Cerebellar cortex (tissue), 1 donor: ENCODE measurements at regions not wholly inside any gene's neighbourhood (a gene's known extent, or its start where the extent isn't known, plus 50 kb on each side); places are given as distances from the start of the nearest gene placed in this dataset.
"Not testable (repeated sequence)": the region's sequence is repeated elsewhere in the genome, so short reads cannot be mapped to it uniquely, and the experiment has no call there.

ENCODE experiments used
- DNase-seq: peaks from one replicate; pipeline ENCODE4 v3.0.0-alpha.2; 2015; ENCODE audit warnings: low spot score

DNA sequence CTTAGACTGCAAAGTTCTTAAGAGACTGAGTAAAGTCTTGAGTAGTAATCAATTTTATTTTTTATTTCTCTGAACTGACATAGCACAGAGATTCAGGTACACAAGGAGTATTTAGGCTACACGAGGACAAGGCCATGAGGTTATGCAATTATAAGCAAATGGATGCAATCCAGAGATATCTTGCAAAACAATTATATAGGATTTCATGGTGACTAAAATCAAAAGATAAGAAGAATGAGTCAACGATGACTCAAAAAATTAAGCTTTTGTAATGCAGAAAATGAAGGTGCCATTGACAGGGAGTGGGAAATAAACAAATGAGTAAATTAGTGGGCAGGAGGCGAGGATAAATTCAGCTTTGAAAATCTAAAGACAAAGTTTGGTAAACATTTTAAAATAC is 66.7 kb upstream of the MYO3A start:
- DNase-seq = no peak

DNA sequence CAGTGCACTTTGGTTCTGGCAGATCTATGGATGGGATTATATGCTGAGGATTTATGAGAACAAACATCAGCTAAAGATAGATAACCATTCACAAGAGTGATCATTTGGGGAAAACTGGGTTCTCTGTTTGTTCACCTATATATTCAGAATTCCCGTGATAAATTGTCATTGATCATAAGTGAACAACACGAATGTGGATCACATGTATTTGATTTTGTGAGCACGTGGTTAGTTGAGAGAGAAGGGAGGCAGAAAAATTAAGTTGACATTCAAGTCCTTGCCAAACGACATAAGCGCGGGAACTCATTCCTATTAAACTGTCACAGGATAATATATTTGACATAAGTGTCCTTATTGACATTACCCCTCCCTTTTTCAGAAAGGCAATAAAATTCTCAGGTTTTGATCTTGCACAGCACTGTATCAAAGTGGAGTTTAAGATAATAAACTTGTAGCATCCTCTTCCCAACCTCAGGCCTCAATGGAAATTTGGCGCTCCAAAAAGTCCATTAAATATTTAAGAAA is 64.9 kb upstream of the MYO3A start:
- no peak for DNase-seq

DNA sequence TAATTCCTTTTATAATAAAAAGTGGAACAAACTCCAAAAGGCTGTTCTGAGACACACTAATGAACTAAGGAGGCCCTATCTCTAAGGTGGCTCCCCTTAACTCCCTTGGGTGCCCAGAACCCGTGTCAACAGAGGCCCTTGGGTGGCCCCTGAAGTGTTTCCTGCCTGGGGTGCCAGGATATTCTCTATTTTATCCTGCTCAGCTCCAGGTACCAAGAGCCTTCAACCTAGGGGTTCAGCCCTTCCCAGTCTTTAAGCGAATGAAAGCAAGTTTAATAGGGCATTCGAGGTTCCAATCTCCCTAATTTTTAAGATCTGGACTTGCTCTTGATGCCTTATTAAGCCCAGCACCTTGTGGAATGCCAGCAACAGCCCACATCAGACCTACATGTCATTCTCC is 64.4 kb upstream of the MYO3A start:
- no peak for DNase-seq

DNA sequence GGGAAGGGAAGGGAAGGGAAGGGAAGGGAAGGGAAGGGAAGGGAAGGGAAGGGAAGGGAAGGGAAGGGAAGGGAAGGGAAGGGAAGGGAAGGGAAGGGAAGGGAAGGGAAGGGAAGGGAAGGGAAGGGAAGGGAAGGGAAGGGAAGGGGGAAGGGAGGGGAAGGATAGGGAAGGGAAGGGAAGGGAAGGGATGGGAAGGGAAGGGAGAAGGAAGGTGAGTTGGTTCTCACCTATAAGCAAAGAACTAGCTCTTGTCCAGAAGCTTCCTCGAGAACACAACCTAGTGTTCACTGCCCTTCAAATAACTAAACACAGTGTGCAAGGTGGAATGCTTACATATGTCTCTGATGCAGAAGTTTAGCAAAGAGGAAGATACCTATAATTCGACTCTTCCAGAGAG is 59.6 kb upstream of the MYO3A start:
- DNase-seq = not testable (repeated sequence)

DNA sequence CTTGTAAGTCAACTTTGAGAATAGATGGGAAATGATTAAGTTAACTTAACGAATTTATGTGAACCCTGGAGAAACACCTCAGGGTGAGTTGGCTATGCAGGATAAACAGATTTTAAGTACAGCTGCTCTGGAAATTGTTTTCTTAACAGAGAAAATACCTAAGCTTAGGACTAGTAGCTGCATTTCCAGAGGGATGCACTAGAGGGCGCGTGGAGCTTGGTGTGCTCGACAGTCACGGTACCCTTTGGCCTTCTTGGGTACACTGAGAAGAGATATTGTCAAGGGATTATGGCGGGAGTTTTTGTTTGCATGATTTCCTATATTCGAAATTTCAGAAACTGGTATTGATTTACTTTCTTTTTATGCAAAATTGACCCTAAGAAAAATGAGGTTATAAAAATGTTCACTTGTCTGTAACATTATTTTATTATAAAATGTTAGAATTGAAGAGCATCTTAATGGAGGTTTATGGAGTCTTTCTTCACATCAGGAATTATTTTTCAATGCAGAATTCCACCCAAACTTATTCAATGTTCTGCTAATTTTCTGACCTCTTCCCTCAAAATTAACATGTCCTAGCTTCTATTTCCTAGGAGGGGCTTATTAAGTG is 58.4 kb upstream of the MYO3A start:
- DNase-seq = peak; percentile 69

DNA sequence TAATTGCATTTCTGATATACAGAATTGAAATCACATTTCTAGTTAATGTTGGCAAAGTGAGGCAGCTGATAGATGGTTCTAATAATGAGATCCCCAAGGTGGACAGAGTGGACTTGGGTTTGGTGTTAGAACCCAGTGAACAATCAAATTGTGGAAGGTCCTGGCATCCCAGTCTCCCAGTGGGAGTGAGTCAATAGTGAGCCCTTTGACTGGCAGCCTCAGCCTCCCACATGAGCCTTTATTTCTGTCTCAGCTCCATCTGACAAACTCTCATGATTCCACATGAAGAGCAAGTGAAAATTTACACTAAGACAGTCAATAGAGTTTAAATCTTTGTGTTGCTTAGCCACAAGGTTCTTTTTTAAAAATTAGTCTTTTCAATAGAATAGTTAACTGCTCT is 56.7 kb upstream of the MYO3A start:
- DNase-seq = no peak
